Pancreas (tissue), 10 donors: ENCODE measurements at regions not wholly inside any gene's neighbourhood (a gene's known extent, or its start where the extent isn't known, plus 50 kb on each side); places are given as distances from the start of the nearest gene placed in this dataset.
A peak's percentile ranks its signal among the peaks of the same experiment; 100 is the strongest.

Source experiments
- ATAC-seq, 4 donors: fragments of 200-7000 bp; cut with Tn5 transposase; one replicate each; pipeline versions ENCODE4 v1.8.0 to v1.9.1; 2020; ENCODE audit warnings: mild to moderate bottlenecking in 4 of 4, moderate library complexity in 4 of 4
- DNase-seq, 6 donors: peaks; one replicate each; pipeline ENCODE4 v3.0.0-alpha.2; 2020
- FAIRE-seq: peaks from 2 replicates; lab custom pipeline; 2012; peaks lifted over from hg19 to GRCh38; lab: Jason Lieb, UNC
- H3K27ac ChIP-seq, 4 donors: fragments of 200-600 bp; sonication (generic); 1 replicate in 3 of 4; 2 replicates in 1 of 4; pipeline versions ENCODE4 v1.5.0 to v1.8.0; 2020
- H3K27me3 ChIP-seq, 4 donors: fragments of 200-600 bp; one replicate each; pipeline ENCODE4 v1.8.0; 2021
- H3K36me3 ChIP-seq, 3 donors: fragments of 200-600 bp; sonication (generic) in 1 of 3; one replicate each; pipeline versions ENCODE4 v1.5.0 to v1.8.0; 2020 to 2021
- H3K4me1 ChIP-seq, 3 donors: fragments of 200-600 bp; one replicate each; pipeline ENCODE4 v1.8.0; 2021
- H3K4me3 ChIP-seq, 4 donors: fragments of 200-600 bp; sonication (generic) in 2 of 4; one replicate each; pipeline versions ENCODE4 v1.5.0 to v1.8.0; 2020 to 2021
- H3K9me3 ChIP-seq, 4 donors: fragments of 200-600 bp; one replicate each; pipeline ENCODE4 v1.8.0; 2021
- CTCF ChIP-seq, 4 donors: fragments of 200-600 bp; sonication (generic) in 3 of 4; IDR thresholded peaks; one replicate each; pipeline versions ENCODE4 v1.5.0 to v1.8.0; 2021; ENCODE audit warnings: antibody characterized with exemption in 4 of 4
- WGBS, 2 donors: extraction: QIAGEN DNeasy Blood & Tissue Kit; methylation state at CpG; one replicate each; pipeline ENCODE4 v1.1.7; 2013; 5-methylcytosine and 5-hydroxymethylcytosine counted together
- intact Hi-C, 3 donors: fragments of 100-400 bp; cut with DNase I; formaldehyde crosslinking; loops; one replicate each; pipeline versions ENCODE4 v1.11.1 to v1.14.2; 2022
- donor health status: healthy with polysubstance abuse.
- donor health status: DM: no; HTN: no; CAD: no; lungs with moderate emphysema.
- donor health status: DM: no; HTN: no; CAD: no.
- donor health status: control.
- donor health status: control.
- donor health status: Bipolar disorder and iron deficiency.
- donor health status: DM: yes; HTN: yes; CAD: no.
- donor health status: DM: no; HTN: no; CAD: no.
- donor health status: DM: no; HTN: no; CAD: no.
- donor health status: DM: yes; HTN: yes; CAD: no.

DNA sequence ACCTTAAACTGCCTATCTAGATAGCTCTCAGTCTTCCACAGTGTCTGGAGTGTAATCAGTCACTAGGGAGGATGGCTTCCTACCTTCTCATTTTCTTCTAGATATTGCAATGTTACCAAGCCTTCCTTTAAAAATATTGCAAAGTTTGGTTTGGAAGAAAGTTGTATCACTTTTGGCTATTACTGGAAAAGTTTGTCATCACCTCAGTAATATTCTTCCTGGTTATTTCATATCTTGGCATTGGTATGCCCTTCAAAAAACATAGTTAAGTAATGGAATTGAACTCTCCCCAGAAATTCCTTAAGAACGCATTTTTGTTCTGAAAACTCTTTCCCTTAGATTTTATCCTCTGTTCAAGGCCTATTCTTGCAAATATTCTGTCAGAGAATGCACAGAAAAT lies 179.3 kb upstream of the MME start:
- H3K27me3 ChIP-seq, result no peaks in the 10 kb centered on the region
- H3K4me3 ChIP-seq, result no peak overlapping the region
- no peak overlapping the region for H3K27ac ChIP-seq
- ATAC-seq, result no peak
- H3K36me3 ChIP-seq, result no peaks in the 10 kb centered on the region
- H3K9me3 ChIP-seq, result no peaks in the 10 kb centered on the region
- DNase-seq, result no peak
- TF ChIP-seq CTCF (IDR thresholded peaks at IDR 0.05), result no peak
- no peak for FAIRE-seq
- 61 to 77% methylated on average over 1 of the region's 1 CpG for WGBS, 2 donors
- no peaks in the 10 kb centered on the region for H3K4me1 ChIP-seq
- intact Hi-C loops, result no loop called here

DNA sequence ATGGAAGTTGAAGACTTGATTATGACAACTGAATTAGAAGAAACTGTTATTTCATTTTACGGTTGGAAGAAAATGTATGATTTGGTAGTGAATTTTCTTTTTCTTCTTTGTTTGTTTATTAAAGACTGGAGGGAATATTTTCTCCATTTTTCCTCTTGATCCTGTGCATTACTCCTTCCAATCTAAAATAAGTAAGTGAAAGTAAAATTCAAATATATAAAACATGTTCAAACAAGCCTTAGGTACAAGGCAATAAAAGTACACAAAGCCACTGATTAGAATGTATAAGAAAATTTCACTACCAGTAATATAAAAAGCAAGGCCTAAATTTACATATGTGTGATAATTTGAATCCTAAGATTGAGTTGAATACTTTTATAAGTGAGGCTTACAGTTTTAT lies 181.2 kb upstream of the MME start:
- H3K36me3 ChIP-seq, result no peaks in the 10 kb centered on the region
- WGBS, 2 donors, result 79 to 89% methylated on average over 1 of the region's 1 CpG
- no peak for TF ChIP-seq CTCF (IDR thresholded peaks at IDR 0.05)
- no peak overlapping the region for H3K27ac ChIP-seq
- FAIRE-seq (no peak), DNase-seq (no peak), ATAC-seq (no peak)
- H3K27me3 ChIP-seq, result no peaks in the 10 kb centered on the region
- H3K9me3 ChIP-seq, result no peaks in the 10 kb centered on the region
- no peak overlapping the region for H3K4me3 ChIP-seq
- intact Hi-C loops, result no loop called here
- no peaks in the 10 kb centered on the region for H3K4me1 ChIP-seq

GRCh38 chr3:154898443-154898842 lies 181.7 kb upstream of the MME start:
- intact Hi-C loops, result no loop called here
- H3K36me3 ChIP-seq, result no peaks in the 10 kb centered on the region
- H3K27me3 ChIP-seq, result no peaks in the 10 kb centered on the region
- DNase-seq (no peak), ATAC-seq (no peak), FAIRE-seq (no peak)
- H3K4me1 ChIP-seq, result no peaks in the 10 kb centered on the region
- WGBS, 2 donors, result 42 to 46% methylated on average over 3 of the region's 3 CpGs
- TF ChIP-seq CTCF (IDR thresholded peaks at IDR 0.05), result no peak
- no peak overlapping the region for H3K27ac ChIP-seq
- H3K4me3 ChIP-seq, result no peak overlapping the region
- no peaks in the 10 kb centered on the region for H3K9me3 ChIP-seq

- DNase-seq (no peak), FAIRE-seq (no peak), ATAC-seq (no peak)
- no peak for TF ChIP-seq CTCF (IDR thresholded peaks at IDR 0.05)
- Histone ChIP-seq H3K27ac (no peak overlapping the region), H3K36me3 (no peaks in the 10 kb centered on the region), H3K4me1 (no peaks in the 10 kb centered on the region), H3K27me3 (no peaks in the 10 kb centered on the region), H3K9me3 (no peaks in the 10 kb centered on the region), H3K4me3 (no peak overlapping the region)
- intact Hi-C loops, result no loop called here
- 61 to 65% methylated on average over 6 of the region's 6 CpGs for WGBS, 2 donors
Measured at GRCh38 chr3:154893813-154894212, 186.3 kb upstream of the MME start.

- Histone ChIP-seq H3K27me3 (no peaks in the 10 kb centered on the region), H3K4me1 (no peaks in the 10 kb centered on the region), H3K4me3 (no peak overlapping the region), H3K27ac (no peak overlapping the region), H3K36me3 (no peaks in the 10 kb centered on the region), H3K9me3 (no peaks in the 10 kb centered on the region)
- no peak for TF ChIP-seq CTCF (IDR thresholded peaks at IDR 0.05)
- FAIRE-seq, result no peak
- DNase-seq, result peak in 3 of 6 donors; percentile 16 to 62 (median 49)
- WGBS, 2 donors, result 73 to 89% methylated on average over 23 to 36 of the region's 36 CpGs
- intact Hi-C loops, result no loop called here
- no peak for ATAC-seq
Measured at GRCh38 chr3:154889227-154889634, 190.9 kb upstream of the MME start.
